HG02884 (cell line): ENCODE measurements at regions not wholly inside any gene's neighbourhood (a gene's known extent, or its start where the extent isn't known, plus 50 kb on each side); places are given as distances from the start of the nearest gene placed in this dataset.

Experiments used
- ATAC-seq: cut with Tn5 transposase; IDR thresholded peaks from one replicate; pipeline ENCODE4 v1.9.1; 2021; ENCODE audit warnings: mild to moderate bottlenecking, moderate library complexity; ENCODE audit not compliant: unreplicated experiment

DNA sequence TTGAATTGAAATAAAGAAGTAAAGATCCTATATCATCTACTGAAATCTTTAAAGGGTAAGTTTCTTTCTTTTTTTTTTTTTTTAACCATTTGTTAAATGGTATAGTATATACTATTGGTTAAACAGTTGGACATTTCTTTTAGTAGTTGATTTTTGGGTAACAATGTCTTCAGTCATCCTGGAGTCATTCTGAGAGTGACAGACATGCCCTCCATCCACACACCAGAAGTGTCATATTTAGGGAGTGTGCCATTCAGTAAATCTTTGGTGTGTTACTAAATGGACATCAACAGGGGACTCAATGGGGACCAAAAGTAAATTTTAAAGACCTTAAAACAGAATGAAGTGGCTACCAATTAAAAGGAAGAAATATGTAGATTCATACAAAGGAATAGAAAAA lies 50.8 kb upstream of the SLC39A10 start:
- no peak for ATAC-seq

DNA sequence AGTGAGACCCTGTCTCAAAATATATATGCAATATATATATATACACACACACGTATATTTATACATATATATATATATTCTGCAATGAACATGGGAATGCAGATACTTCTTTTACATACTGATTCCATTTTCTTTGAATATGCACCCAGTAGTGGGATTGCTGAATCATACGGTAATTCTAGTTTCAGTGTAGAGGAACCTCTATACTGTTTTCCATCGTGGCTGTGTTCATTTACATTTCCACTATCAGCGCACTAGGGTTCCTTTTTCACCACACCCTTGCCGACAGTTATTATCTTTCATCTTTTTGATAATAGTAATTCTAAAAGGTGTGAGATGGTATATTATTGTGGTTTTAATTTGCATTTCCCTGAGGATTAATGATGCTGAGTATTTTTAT lies 52.3 kb upstream of the SLC39A10 start:
- ATAC-seq, result no peak

DNA sequence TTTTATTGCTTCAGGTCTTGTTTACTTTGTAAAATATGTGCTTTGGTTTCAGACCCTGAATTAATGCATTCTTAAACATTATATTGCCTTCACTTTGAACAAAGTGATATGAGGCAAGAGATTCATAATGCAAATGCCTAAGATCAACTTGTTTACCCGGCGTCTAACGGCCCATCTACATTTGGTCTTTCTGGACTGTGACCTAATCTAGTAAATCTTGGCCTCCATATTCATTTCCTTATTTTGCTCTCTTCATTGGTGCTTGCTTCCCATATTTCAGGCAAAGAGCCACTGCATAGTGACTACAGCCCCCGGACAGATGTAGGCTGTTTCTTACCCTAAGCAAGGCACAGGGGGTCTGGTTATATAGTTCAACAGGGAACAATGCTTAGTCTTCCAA lies 53.0 kb upstream of the SLC39A10 start:
- no peak for ATAC-seq

DNA sequence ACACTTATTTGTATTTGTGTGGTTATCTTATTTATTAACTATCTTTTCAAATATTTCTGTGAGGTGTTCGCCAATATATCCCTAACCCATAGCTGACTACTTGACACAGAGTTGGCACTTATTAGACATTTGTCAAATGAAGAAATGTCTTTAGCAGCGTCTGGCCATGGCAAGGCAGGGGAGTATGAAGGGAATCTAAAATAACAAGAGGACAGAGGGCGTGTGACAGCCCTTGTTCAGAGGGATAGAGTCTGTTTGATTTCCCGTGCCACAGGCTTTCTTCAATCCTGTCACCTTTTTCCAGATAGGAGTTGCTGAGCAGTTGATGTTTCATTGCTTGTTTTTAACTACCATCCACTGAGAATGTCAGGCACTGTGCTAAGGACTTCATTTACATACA lies 53.6 kb upstream of the SLC39A10 start:
- ATAC-seq, result no peak

DNA sequence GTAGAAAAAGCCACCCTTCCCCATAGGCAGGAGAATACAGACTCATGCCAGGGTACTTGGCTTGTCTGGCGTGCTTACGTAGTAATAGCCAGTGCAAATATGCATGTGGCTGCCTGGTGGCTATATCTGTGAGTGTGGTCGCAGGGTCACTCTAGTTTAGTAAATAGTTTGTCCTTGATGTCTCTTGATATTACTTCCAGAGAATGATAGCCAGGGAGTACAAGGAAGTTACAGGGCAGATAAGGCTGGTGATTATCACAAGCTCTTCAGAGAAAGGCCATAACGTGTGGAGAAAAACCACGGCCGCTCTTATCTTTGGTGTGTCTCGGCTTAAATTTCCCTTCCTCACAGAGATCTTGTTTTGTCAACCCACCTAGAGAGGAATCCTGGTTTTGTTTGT lies 54.3 kb upstream of the SLC39A10 start:
- no peak for ATAC-seq

DNA sequence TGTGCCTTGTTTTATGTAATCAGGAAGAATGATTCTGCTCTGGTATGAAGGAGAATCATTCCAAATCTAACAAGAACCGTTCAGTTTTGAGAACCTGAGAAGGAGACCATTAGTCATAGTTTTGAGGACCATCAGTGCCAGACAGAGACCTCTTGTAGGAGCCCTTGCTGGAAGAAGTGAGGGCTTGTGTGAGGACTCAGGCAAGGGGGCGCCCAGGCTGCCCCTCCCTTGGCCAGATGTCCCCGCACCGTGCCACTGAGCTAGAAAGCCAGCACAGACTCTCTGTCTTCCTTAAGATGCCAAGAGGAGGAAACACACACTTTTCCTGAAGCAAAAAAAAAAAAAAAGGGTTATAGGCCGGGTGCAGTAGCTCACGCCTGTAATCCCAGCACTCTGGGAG lies 55.7 kb upstream of the SLC39A10 start:
- no peak for ATAC-seq

DNA sequence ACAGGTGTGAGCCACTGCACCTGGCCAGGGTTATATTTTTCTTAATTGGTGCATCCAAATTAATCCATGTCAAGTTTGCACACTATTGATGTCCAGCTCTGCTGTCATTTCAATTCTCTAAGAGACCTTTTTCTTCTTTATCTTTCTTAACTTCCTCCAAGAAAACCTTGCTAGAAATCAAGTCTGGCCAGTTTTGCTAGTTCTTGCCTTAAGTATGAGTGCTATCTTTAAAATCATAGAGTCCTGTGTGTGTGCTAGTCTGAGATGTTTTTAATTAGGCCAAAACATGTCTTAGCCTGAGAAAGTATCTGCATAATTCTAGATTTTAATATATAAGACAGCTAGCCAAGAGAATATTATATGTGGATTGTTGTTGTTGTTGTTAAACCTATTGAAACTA lies 56.2 kb upstream of the SLC39A10 start:
- no peak for ATAC-seq

DNA sequence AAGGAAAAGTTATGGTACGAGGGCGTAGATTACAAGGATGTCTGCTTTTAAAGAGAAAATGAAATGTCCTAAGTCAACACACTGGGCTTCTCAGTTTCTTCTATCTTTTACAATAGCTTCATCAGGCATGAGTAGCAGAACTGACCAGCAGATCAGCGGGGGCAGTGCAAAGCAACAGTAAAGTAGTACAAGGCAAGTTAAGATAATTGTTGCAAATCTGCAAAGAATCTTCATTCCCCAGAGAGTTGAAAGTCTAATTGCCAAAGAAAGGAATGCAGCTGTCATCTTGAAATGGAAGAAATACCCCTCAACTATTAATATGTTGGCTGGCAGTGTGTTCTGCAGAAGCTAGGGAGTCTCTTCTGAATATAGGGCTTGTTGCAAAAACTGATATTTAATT lies 60.2 kb upstream of the SLC39A10 start:
- no peak for ATAC-seq

DNA sequence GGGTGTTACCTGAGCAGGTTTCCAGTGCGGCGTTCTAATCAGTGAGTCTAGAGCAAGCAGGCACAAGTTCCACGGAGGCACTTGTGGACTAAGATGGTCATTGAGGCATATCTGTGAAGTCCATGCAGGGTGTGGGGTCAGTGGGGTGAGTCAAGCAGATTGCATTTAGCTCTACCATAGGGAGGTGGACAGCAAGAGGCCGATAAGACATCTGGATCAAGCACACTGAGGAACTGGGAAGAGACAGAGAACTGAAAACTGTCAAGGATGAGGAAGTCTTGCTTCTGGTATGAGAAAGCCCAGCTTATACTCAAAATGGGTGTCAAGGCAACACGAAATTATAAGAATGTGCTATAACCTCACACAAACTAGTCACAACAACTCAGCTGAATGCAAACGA lies 61.2 kb upstream of the SLC39A10 start:
- peak; percentile 65 for ATAC-seq

DNA sequence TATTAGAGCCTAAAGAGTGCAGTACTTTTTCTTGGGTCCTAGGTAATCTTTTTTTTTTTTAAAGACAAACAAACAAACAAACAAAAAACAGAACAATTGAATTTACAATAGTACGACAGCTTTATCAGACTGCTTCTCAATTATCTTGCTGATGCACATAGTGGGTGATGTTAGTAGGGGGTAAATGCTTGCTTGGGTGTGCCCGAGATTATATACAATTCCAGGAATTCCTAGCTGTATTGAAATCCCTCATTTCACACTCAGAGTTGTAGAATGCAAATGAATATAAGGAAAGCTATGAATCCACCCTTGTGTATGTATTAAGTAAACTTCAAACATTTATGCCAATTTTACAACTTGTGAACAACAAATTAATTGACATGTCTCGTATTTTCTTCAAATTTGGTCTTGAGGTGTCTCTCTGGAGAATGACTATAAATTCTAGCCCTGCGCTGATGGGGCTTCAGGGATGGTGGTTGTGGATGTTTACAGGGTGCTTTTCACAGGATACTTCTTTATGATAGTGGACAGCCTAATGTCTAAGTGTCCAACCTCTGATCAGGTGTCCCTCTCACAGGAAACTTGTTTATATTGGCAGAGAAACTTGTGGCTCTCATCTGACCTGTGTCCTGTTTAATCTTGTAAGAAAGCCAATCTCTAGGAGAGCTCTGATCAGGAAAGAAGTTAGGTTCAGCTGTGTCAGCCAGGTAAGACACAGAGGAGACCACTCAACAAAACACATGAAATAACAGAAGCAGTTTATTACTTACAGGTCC lies 61.9 kb upstream of the SLC39A10 start:
- no peak for ATAC-seq

DNA sequence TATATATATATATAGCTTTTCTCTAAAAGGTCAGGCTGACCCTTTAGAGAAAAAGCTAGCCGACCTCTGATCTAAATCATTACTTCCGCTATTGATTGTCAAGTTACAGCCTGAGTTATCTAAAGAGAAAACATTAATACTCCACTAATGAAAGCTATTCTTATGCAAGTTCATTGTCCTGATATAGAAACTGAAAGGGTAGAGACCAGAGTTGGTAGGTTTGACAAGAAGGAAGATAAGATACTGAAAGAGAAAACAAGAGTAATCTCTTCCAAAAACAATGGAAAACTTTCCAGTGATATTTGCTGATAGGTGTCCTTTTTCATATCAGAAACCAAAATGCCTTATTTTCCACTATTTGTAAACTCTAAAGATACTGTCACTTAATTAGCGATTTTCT lies 62.8 kb upstream of the SLC39A10 start:
- ATAC-seq, result no peak

DNA sequence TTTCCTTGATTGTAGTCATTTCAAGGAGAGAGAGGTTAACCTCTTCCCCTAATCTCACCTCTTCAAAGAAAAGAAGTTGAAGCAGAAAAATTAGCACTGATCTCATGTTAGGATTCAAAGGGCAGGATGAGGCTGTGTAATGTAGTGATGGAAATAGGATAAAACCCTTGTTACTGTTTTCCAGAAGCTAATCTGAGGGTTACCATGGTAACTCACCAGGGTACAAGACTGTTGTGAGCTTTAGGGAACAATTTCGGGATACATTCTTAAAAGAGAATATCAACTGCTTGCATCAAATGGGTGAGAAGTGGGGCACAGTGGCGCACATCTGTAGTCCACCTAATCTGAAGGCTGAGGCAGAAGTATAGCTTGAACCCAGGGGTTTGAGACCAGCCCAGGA lies 64.9 kb upstream of the SLC39A10 start:
- ATAC-seq, result no peak

DNA sequence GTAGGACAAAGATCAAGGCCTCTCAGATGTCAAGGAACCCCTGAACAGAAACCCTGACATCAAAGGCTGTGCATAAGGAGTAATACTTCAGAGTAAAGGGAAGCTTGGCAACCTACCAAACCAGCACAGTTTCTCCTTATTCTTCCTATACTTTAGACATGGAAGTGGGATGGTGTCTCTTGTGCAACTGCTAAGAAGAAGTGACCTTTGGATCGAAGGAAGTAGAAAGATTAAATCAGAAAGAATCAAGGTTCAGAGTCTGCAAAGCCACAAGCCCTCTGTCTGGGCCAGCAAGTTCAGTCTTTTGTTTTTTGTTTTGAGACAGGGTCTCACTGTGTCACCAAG lies 66.2 kb upstream of the SLC39A10 start:
- ATAC-seq, result no peak

DNA sequence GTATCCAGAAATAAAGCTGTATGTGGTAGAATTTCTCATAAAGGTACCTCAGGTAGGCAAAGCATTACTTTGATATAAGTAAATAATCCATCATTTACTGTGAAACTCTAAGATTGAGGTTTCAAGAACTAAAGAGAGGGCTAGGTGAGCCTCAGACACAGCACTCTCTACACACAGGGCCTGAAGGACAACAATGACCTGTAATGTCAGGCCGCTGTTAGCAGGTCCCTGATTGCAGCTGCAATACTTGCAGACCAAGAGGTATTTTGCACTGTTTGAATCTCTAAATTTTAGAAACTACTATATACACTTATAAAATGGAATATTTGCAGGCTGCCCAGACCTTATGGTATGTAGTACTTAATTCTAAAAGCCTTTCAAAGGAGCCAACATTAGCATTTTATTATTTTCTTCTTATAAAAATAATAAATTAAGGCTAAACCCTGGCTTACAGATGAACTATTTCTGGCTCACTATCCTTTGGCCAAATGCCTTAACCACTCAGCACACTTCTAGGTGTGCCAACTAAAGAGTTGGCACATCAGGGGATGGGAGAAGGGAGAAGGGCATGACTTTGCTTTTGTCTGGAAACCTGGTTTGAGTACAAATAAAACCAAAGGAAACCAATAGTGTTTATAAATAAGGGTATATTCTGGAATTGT lies 66.7 kb upstream of the SLC39A10 start:
- ATAC-seq, result no peak

DNA sequence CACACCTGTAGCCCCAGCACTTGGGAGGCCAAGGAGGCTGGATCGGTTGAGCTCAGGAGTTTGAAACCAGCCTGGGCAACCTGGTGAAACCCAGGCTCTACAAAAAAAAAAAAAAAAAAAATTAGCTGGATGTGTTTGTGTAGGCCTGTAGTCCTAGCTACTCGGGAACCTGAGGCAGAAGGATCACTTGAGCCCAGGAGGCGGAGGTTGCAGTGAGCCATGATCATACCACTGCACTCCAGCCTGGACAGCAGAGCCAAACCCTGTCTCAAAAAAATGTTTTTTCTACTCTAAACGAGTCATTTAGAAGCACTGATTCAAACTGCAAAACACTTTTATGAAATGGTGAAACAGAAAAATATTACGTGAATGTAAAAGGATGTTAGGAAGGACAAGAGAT lies 69.1 kb upstream of the SLC39A10 start:
- ATAC-seq, result no peak

DNA sequence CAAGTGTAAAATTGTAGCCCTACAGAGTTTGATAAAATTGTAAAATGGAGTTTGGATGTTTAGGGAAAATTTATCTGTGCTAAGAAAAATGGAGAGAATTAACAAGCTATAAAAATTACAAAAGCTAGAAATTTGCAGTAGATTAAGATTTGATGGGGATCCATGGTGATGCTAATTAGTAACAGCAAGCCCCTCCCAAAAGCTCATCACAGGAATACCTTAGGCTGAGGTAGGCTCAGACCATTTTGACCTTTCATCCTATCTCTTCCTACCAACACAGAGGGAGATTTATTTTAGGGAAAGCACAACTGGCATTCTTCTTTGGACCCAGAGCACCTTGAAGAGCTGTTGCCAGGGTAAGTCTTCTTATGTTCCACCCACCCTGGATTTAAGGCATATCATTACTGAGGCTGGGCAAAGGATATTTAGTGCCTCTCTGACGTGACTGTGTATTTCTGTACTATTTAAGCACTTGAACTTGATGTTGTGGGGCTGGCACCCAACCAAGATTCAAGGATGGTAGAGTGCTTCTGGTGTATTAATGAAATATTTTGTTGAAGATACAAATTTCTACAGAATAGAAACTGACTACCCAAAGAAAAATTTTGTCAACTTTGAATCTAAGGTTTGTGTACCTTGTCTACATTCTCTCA lies 70.8 kb upstream of the SLC39A10 start:
- ATAC-seq, result no peak

DNA sequence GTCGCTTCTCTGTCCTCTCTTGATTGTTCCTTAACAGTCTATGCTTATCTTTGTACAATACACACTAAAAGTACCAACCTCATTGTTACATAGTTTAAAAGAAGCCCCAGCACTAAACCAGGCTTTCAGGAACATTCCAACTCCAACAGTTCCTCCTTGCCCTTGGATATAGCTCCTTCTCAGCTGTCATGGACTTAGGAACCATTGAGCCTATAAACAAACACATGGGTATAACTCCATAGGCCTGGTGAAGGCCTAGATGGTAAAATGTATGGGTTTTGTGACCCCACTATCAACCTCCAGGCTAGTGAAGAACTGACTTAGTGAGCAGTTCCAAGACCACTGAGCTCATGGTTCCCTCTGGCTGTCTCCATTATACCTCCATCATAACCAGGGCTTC lies 74.8 kb upstream of the SLC39A10 start:
- ATAC-seq, result no peak

DNA sequence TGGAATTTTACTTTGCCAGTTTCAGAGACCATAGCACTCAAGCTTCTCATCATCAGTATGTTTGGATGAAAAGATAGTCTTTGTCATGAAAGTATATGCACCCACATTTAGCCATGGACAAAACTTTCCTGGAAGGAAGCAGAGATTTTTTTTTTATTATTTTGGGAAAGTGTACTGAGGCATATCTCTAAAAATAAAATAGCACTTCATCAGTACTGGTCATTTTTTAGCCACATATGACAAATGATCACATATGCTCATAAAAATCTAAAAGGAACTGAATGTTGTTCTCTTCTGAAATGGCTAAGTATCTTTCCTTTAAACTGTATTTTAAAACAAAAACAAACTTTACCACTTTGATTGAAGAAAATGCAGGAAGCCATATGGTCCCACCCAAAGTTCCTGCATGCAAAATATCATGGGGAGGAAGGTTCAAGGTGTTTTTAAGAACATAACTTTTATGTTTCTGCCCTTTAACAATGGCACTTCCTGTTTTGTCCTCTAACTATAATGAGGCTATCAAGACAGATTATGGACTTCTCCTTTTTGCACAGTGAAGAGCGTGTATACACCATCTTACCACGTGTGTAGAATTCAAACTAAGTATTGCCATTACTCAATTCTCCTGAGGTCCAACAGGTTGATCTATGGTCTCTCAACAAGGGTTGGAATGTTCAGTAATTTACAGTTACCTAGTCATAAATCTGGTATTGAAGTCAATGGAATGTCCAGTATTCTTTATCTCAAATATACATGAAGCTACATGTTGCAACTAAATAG lies 77.1 kb upstream of the SLC39A10 start:
- ATAC-seq, result peak; percentile 70

DNA sequence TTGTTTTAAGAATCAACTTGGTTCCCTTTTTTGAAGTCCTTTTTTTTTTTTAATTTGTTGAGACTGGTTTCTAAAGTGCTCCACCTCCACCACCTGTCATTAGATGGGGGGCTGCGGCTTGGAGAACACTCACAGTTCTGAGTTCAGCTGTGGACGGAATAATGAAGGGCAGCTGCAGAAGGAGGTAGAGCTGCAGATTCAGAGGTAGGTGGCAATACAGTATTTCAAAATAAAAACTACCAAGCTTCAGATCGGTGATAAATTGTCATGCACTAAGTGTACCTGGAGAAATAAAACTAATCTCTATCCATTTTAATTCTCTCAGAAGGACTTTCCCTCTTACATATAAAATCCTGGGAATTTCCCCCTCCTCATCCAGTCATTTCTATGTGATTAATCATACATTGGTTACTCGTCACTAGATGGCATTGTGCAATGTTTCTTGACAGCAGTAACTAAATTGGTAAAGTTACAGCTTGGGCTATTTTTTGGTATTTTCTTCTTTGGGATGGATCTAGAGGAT lies 81.1 kb upstream of the SLC39A10 start:
- ATAC-seq, result peak; percentile 56

DNA sequence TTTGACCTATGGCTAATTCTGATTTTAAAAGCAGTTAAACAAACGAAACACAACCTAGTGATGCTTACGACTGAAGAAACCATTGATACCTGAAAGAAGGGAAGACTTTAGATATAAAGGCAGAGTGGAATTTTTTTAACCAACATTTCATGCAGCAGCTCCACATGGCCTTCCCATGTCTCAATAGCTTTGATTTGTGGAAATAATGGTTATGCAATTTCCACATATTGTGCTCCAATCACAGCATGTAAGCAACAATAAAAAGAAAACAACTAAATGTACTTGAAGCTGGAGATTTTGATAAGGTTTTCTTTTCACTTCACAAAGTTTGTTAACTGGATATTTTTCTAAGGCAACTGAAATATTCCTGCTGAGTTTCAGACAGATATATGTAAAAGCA lies 82.0 kb upstream of the SLC39A10 start:
- ATAC-seq, result no peak

DNA sequence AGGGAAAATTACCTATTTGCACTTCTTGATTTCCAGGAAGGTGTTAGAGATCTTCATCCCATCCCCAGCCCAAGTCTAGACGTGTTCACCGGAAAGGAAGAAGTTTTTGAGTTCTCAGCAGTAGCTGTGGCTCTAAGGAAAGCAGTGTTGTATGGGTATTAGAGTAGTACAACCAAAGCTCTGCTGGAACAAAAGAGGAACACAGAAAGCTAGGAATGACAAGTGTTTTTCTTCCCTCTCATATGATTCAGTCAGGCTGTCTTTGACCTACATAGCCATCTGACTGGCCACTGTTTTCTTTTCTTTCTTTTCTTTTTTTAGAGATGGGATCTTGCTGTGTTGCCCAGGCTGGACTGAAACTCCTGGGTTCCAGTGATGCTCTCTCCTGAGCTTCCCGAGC lies 82.7 kb upstream of the SLC39A10 start:
- no peak for ATAC-seq
